ENCODE measurements at regions not wholly inside any gene's neighbourhood (a gene's known extent, or its start where the extent isn't known, plus 50 kb on each side); places are given as distances from the start of the nearest gene placed in this dataset.

- Mint-ChIP-seq H3K4me3 (peak overlapping the region; percentile 64 to 84 (median 75)), H3K27ac (peak overlapping the region in 7 of 8 donors; percentile 41 to 97 (median 85)), H3K36me3 (no peaks in the 10 kb centered on the region), H3K27me3 (peaks cover 7 to 40% of the 10 kb centered on the region in 2 donors), H3K4me1 (peaks cover 21 to 48% (median 35%) of the 10 kb centered on the region in 3 donors), H3K9me3 (no peaks in the 10 kb centered on the region)
- Histone ChIP-seq H3K27me3 (ENCODE audit: insufficient read depth, low read length, poor library complexity, severe bottlenecking) (no peaks in the 10 kb centered on the region), H3K9me3 (ENCODE audit: low read length) (no peaks in the 10 kb centered on the region), H3K4me1 (ENCODE audit: insufficient read depth, low read length) (peaks cover 36% of the 10 kb centered on the region), H3K27ac (ENCODE audit: low read depth, low read length) (no peak overlapping the region), H3K4me3 (ENCODE audit: low read length) (peak overlapping the region; percentile 52), H3K36me3 (ENCODE audit: insufficient read depth, low read length) (no peaks in the 10 kb centered on the region)
- ChIA-PET CTCF (interaction anchor here (2.4 kb wide), 1 partner anchor 10 kb away, joined by 6 read pairs; no protein-coding TSS in a partner anchor), POLR2A (no interaction called here)
- no peak for DNase-seq
Observed at GRCh38 chr5:56479696-56480077, 246.6 kb upstream of the ANKRD55 start.

- Histone ChIP-seq H3K4me3 (ENCODE audit: low read length) (peak overlapping the region; percentile 52), H3K9me3 (ENCODE audit: low read length) (no peaks in the 10 kb centered on the region), H3K27me3 (ENCODE audit: insufficient read depth, low read length, poor library complexity, severe bottlenecking) (no peaks in the 10 kb centered on the region), H3K4me1 (ENCODE audit: insufficient read depth, low read length) (peaks cover 36% of the 10 kb centered on the region), H3K36me3 (ENCODE audit: insufficient read depth, low read length) (no peaks in the 10 kb centered on the region), H3K27ac (ENCODE audit: low read depth, low read length) (no peak overlapping the region)
- H3K27ac Mint-ChIP-seq: peak overlapping the region in 7 of 8 donors; percentile 41 to 97 (median 85)
- no peaks in the 10 kb centered on the region for H3K36me3 Mint-ChIP-seq
- ChIA-PET POLR2A (no interaction called here), CTCF (interaction anchor here (2.4 kb wide), 1 partner anchor 9 kb away, joined by 6 read pairs; no protein-coding TSS in a partner anchor)
- no peaks in the 10 kb centered on the region for H3K9me3 Mint-ChIP-seq
- peaks cover 4 to 35% of the 10 kb centered on the region in 2 donors for H3K27me3 Mint-ChIP-seq
- H3K4me1 Mint-ChIP-seq: peaks cover 21 to 48% (median 35%) of the 10 kb centered on the region in 3 donors
- peak overlapping the region in 6 of 7 donors; percentile 58 to 84 (median 75) for H3K4me3 Mint-ChIP-seq
- no peak for DNase-seq
Observed at GRCh38 chr5:56479126-56479525, 246.0 kb upstream of the ANKRD55 start.

- Histone ChIP-seq H3K27ac (ENCODE audit: low read depth, low read length) (no peak overlapping the region), H3K9me3 (ENCODE audit: low read length) (no peaks in the 10 kb centered on the region), H3K4me1 (ENCODE audit: insufficient read depth, low read length) (peaks cover 36% of the 10 kb centered on the region), H3K4me3 (ENCODE audit: low read length) (no peak overlapping the region), H3K27me3 (ENCODE audit: insufficient read depth, low read length, poor library complexity, severe bottlenecking) (no peaks in the 10 kb centered on the region), H3K36me3 (ENCODE audit: insufficient read depth, low read length) (no peaks in the 10 kb centered on the region)
- Mint-ChIP-seq H3K4me1 (peaks cover 21 to 48% (median 35%) of the 10 kb centered on the region in 3 donors), H3K9me3 (no peaks in the 10 kb centered on the region), H3K27me3 (peaks cover 4 to 28% of the 10 kb centered on the region in 2 donors), H3K27ac (no peak overlapping the region), H3K36me3 (no peaks in the 10 kb centered on the region), H3K4me3 (no peak overlapping the region)
- POLR2A ChIA-PET: no interaction called here
- no peak for DNase-seq
- CTCF ChIA-PET: no interaction called here
Observed at GRCh38 chr5:56478062-56478461, 244.9 kb upstream of the ANKRD55 start.

- no peaks in the 10 kb centered on the region for H3K27me3 ChIP-seq (ENCODE audit: insufficient read depth, low read length, poor library complexity, severe bottlenecking)
- H3K27me3 Mint-ChIP-seq: peaks cover 4 to 17% of the 10 kb centered on the region in 2 donors
- H3K36me3 ChIP-seq (ENCODE audit: insufficient read depth, low read length): no peaks in the 10 kb centered on the region
- no peaks in the 10 kb centered on the region for H3K36me3 Mint-ChIP-seq
- H3K4me3 ChIP-seq (ENCODE audit: low read length): no peak overlapping the region
- peaks cover 32% of the 10 kb centered on the region for H3K4me1 ChIP-seq (ENCODE audit: insufficient read depth, low read length)
- CTCF ChIA-PET: no interaction called here
- no peak overlapping the region for H3K27ac Mint-ChIP-seq
- no peak overlapping the region for H3K4me3 Mint-ChIP-seq
- H3K9me3 Mint-ChIP-seq: no peaks in the 10 kb centered on the region
- no peaks in the 10 kb centered on the region for H3K9me3 ChIP-seq (ENCODE audit: low read length)
- H3K4me1 Mint-ChIP-seq: peaks cover 14 to 39% (median 25%) of the 10 kb centered on the region in 3 donors
- no peak overlapping the region for H3K27ac ChIP-seq (ENCODE audit: low read depth, low read length)
- DNase-seq: no peak
- POLR2A ChIA-PET: no interaction called here
Observed at GRCh38 chr5:56476487-56476856, 243.3 kb upstream of the ANKRD55 start.

- POLR2A ChIA-PET: no interaction called here
Observed at GRCh38 chr5:56475689-56476486, 242.8 kb upstream of the ANKRD55 start.

GRCh38 chr5:56471707-56472106 lies 238.6 kb upstream of the ANKRD55 start:
- H3K9me3 ChIP-seq (ENCODE audit: low read length): no peaks in the 10 kb centered on the region
- H3K4me3 ChIP-seq (ENCODE audit: low read length): no peak overlapping the region
- Mint-ChIP-seq H3K4me3 (no peak overlapping the region), H3K27me3 (peaks cover 2 to 12% of the 10 kb centered on the region in 2 donors), H3K36me3 (no peaks in the 10 kb centered on the region), H3K27ac (no peak overlapping the region), H3K4me1 (peaks cover 0 to 8% (median 4%) of the 10 kb centered on the region in 3 donors), H3K9me3 (no peaks in the 10 kb centered on the region)
- H3K27me3 ChIP-seq (ENCODE audit: insufficient read depth, low read length, poor library complexity, severe bottlenecking): no peaks in the 10 kb centered on the region
- ChIA-PET POLR2A (no interaction called here), CTCF (no interaction called here)
- no peak for DNase-seq
- no peak overlapping the region for H3K27ac ChIP-seq (ENCODE audit: low read depth, low read length)
- H3K4me1 ChIP-seq (ENCODE audit: insufficient read depth, low read length): no peaks in the 10 kb centered on the region
- no peaks in the 10 kb centered on the region for H3K36me3 ChIP-seq (ENCODE audit: insufficient read depth, low read length)

More at GRCh38 chr5:56475689-56476486, 242.8 kb upstream of the ANKRD55 start:
- Mint-ChIP-seq H3K4me1 (peaks cover 12 to 36% (median 21%) of the 10 kb centered on the region in 3 donors), H3K27ac (no peak overlapping the region), H3K36me3 (no peaks in the 10 kb centered on the region), H3K9me3 (no peaks in the 10 kb centered on the region), H3K27me3 (peaks cover 4 to 13% of the 10 kb centered on the region in 2 donors), H3K4me3 (no peak overlapping the region)
- H3K9me3 ChIP-seq (ENCODE audit: low read length): no peaks in the 10 kb centered on the region
- H3K36me3 ChIP-seq (ENCODE audit: insufficient read depth, low read length): no peaks in the 10 kb centered on the region
- no peak overlapping the region for H3K27ac ChIP-seq (ENCODE audit: low read depth, low read length)
- H3K4me3 ChIP-seq (ENCODE audit: low read length): no peak overlapping the region
- DNase-seq: no peak
- CTCF ChIA-PET: no interaction called here
- peaks cover 32% of the 10 kb centered on the region for H3K4me1 ChIP-seq (ENCODE audit: insufficient read depth, low read length)
- no peaks in the 10 kb centered on the region for H3K27me3 ChIP-seq (ENCODE audit: insufficient read depth, low read length, poor library complexity, severe bottlenecking)

GRCh38 chr5:56470007-56470406 lies 236.9 kb upstream of the ANKRD55 start:
- no peaks in the 10 kb centered on the region for H3K9me3 Mint-ChIP-seq
- POLR2A ChIA-PET: no interaction called here

GRCh38 chr5:56468277-56468676 lies 235.1 kb upstream of the ANKRD55 start:
- Histone ChIP-seq H3K9me3 (ENCODE audit: low read length) (no peaks in the 10 kb centered on the region), H3K27me3 (ENCODE audit: insufficient read depth, low read length, poor library complexity, severe bottlenecking) (no peaks in the 10 kb centered on the region), H3K4me1 (ENCODE audit: insufficient read depth, low read length) (no peaks in the 10 kb centered on the region), H3K27ac (ENCODE audit: low read depth, low read length) (no peak overlapping the region), H3K36me3 (ENCODE audit: insufficient read depth, low read length) (no peaks in the 10 kb centered on the region), H3K4me3 (ENCODE audit: low read length) (no peak overlapping the region)
- Mint-ChIP-seq H3K9me3 (no peaks in the 10 kb centered on the region), H3K27ac (no peak overlapping the region), H3K4me1 (peaks cover 0 to 4% (median 0%) of the 10 kb centered on the region in 3 donors), H3K27me3 (peaks cover 7 to 15% of the 10 kb centered on the region in 2 donors), H3K36me3 (peaks cover 0 to 2% (median 0%) of the 10 kb centered on the region in 3 donors), H3K4me3 (no peak overlapping the region)
- POLR2A ChIA-PET: no interaction called here
- CTCF ChIA-PET: no interaction called here
- no peak for DNase-seq

More at GRCh38 chr5:56470007-56470406, 236.9 kb upstream of the ANKRD55 start:
- Mint-ChIP-seq H3K36me3 (peaks cover 0 to 2% (median 0%) of the 10 kb centered on the region in 3 donors), H3K4me3 (no peak overlapping the region), H3K27me3 (peaks cover 5 to 12% of the 10 kb centered on the region in 2 donors), H3K4me1 (peaks cover 0 to 4% (median 0%) of the 10 kb centered on the region in 3 donors), H3K27ac (no peak overlapping the region)
- Histone ChIP-seq H3K27me3 (ENCODE audit: insufficient read depth, low read length, poor library complexity, severe bottlenecking) (no peaks in the 10 kb centered on the region), H3K9me3 (ENCODE audit: low read length) (no peaks in the 10 kb centered on the region), H3K36me3 (ENCODE audit: insufficient read depth, low read length) (no peaks in the 10 kb centered on the region), H3K4me1 (ENCODE audit: insufficient read depth, low read length) (no peaks in the 10 kb centered on the region), H3K27ac (ENCODE audit: low read depth, low read length) (no peak overlapping the region), H3K4me3 (ENCODE audit: low read length) (no peak overlapping the region)
- DNase-seq: no peak
- CTCF ChIA-PET: interaction anchor here (2.1 kb wide), 1 partner anchor 10 kb away, joined by 6 read pairs; no protein-coding TSS in a partner anchor
